K562 (cell line): ENCODE measurements at regions not wholly inside any gene's neighbourhood (a gene's known extent, or its start where the extent isn't known, plus 50 kb on each side); places are given as distances from the start of the nearest gene placed in this dataset.

Experiments
- EP300 ChIP-seq: IDR thresholded peaks from 2 replicates; pipeline ENCODE4 v1.6.1; 2012; ENCODE audit warnings: low read length, improper control_type of control experiment
- MAFF ChIP-seq: IDR thresholded peaks from 2 replicates; pipeline ENCODE4 v1.6.1; 2012; ENCODE audit warnings: low read length, improper control_type of control experiment
- MGA ChIP-seq: fragments of 450-650 bp; IDR thresholded peaks from 2 replicates; pipeline ENCODE4 v1.6.1; 2016; ENCODE audit warnings: mild to moderate bottlenecking, moderate library complexity
- MYBL2 ChIP-seq, 2 experiments: fragments of 450-650 bp in 1 of 2; sonication (generic) in 1 of 2; formaldehyde crosslinking in 1 of 2; IDR thresholded peaks; 2 replicates each; pipeline versions ENCODE4 v1.6.1 to v1.8.1; 2017 to 2022; ENCODE audit warnings: borderline replicate concordance in 1 of 2, inconsistent platforms in 1 of 2, low read depth in 1 of 2, mild to moderate bottlenecking in 1 of 2, missing genetic modification reagents in 1 of 2, moderate library complexity in 1 of 2
- NR2F6 ChIP-seq: fragments of 450-650 bp; formaldehyde crosslinking; IDR thresholded peaks from 2 replicates; pipeline ENCODE4 v1.4.0; 2020; ENCODE audit warnings: mild to moderate bottlenecking
- NUFIP1 ChIP-seq: fragments of 450-650 bp; IDR thresholded peaks from 2 replicates; pipeline ENCODE4 v1.6.1; 2018; ENCODE audit not compliant: partially characterized antibody
- PCBP2 ChIP-seq: fragments of 200-400 bp; formaldehyde crosslinking; IDR thresholded peaks from 2 replicates; pipeline ENCODE4 v1.6.1; 2018; ENCODE audit warnings: low read length, low read depth, mild to moderate bottlenecking, moderate library complexity; ENCODE audit not compliant: poor library complexity, severe bottlenecking
- RBM25 ChIP-seq: fragments of 200-400 bp; formaldehyde crosslinking; IDR thresholded peaks from 2 replicates; pipeline ENCODE4 v1.6.1; 2018; ENCODE audit warnings: low read length, low read depth, moderate library complexity; ENCODE audit not compliant: severe bottlenecking
- RFX7 ChIP-seq: fragments of 250-450 bp; sonication (Bioruptor Pico); IDR thresholded peaks from 2 replicates; pipeline ENCODE4 v1.5.1; 2021; ENCODE audit warnings: mild to moderate bottlenecking
- RUNX1 ChIP-seq: sonication (generic); IDR thresholded peaks from 2 replicates; pipeline ENCODE4 v1.6.1; 2016; ENCODE audit warnings: antibody characterized with exemption, low read depth
- TCF3 ChIP-seq: sonication (generic); formaldehyde crosslinking; IDR thresholded peaks from 2 replicates; pipeline ENCODE4 v1.4.0; 2020; ENCODE audit warnings: mild to moderate bottlenecking, missing genetic modification reagents
- ZNF316 ChIP-seq: fragments of 450-650 bp; IDR thresholded peaks from 2 replicates; pipeline ENCODE4 v1.6.1; 2016
- ZNF586 ChIP-seq: fragments of 450-650 bp; formaldehyde crosslinking; conservative IDR thresholded peaks from 2 replicates; pipeline ENCODE4 v1.4.0; 2020; ENCODE audit warnings: mild to moderate bottlenecking, moderate library complexity
- ZNF655 ChIP-seq: fragments of 250-450 bp; sonication (Bioruptor Pico); IDR thresholded peaks from 2 replicates; pipeline ENCODE4 v1.5.0; 2021
- TF ChIP-seq, protein P1 (sequence below), 2 experiments: fragments of 250-450 bp in 1 of 2; fragments of 450-650 bp in 1 of 2; sonication (Bioruptor Pico) in 1 of 2; IDR thresholded peaks; 2 replicates each; pipeline versions ENCODE4 v1.6.1 to v1.8.0; 2016 to 2021; ENCODE audit warnings: mild to moderate bottlenecking in 2 of 2, moderate library complexity in 2 of 2, missing compliant biosample characterization in 1 of 2, missing genetic modification characterization in 1 of 2

DNA sequence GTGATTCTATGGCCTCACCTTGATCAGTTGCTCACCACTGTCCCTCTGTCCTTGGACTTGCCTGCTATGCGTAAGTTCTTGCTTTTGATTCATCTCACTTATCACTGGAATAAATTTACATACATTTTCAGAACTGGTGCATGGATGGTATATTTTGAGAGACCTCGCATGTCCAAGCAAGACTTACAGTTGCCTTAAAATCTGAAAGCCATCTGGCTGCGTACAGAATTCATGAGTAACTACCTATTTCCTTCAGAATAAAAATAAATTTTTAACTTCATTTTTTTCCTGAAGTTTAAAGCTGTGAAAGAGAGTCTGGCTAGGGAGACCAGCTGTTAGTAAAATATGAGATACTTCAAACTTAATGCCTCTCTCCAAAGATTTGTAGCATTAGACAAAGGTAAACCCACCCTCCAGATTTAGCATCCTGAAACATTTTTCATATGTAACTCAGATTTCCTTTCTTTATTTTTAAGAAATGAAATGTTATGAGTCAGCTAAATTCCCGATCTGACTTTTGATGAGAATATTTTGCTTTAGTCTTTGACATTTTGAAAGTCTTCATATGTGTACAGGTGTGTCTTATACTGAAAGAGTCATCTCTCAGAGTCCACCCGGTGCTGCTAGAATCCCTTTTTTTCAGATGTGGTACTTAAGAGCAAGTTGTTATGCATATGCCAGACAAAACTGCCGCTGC, 136.4 kb upstream of the CELF2 start (continued):
- TF ChIP-seq MGA (no peak), EP300 (no peak), TCF3 (CRISPR knock-in tag) (no peak), MYBL2 (IDR thresholded peaks at IDR 0.05; ENCODE audit: low read depth) (no peak), MYBL2 (CRISPR knock-in tag; IDR thresholded peaks at IDR 0.05; ENCODE audit: borderline replicate concordance) (no peak), ZNF586 (CRISPR knock-in tag) (no peak), NR2F6 (CRISPR knock-in tag) (no peak), RFX7 (CRISPR knock-in tag) (no peak), RBM25 (no peak), MAFF (peak; percentile 23; the same call in 1 of the 2 replicates), ZNF655 (CRISPR knock-in tag) (no peak), NUFIP1 (no peak), RUNX1 (no peak), PCBP2 (no peak), ZNF316 (peak; percentile 53; the same call in 1 of the 2 replicates)
- TF ChIP-seq, protein P1, sequence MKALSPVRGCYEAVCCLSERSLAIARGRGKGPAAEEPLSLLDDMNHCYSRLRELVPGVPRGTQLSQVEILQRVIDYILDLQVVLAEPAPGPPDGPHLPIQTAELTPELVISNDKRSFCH (CRISPR knock-in tag; IDR thresholded peaks at IDR 0.05) = no peak
- TF ChIP-seq, protein P1 (tag; IDR thresholded peaks at IDR 0.05) = no peak
